PC-9 (cell line): ENCODE measurements at regions not wholly inside any gene's neighbourhood (a gene's known extent, or its start where the extent isn't known, plus 50 kb on each side); places are given as distances from the start of the nearest gene placed in this dataset.

Experiments used
- BruUV-seq: library from RNA; stranded (reverse); fragments of 400-500 nt; replicated peaks from 2 replicates; lab custom pipeline; 2021; lab: Mats Ljungman, UMichigan
- CTCF ChIA-PET: fragments of 300-600 bp; sonication (Branson Sonifier 250); formaldehyde crosslinking; loops from one replicate; lab custom pipeline; 2022; ENCODE audit warnings: antibody characterized with exemption; lab: Charles Lee
- POLR2A ChIA-PET: fragments of 300-600 bp; sonication (Branson Sonifier 250); formaldehyde crosslinking; loops from one replicate; lab custom pipeline; 2022; ENCODE audit warnings: antibody characterized with exemption; ENCODE audit not compliant: unreplicated experiment; lab: Charles Lee
- DNase-seq, 2 experiments: peaks; one replicate each; pipeline versions ENCODE4 v3.0.0 to v3.0.0-alpha.2; 2015 to 2022; ENCODE audit warnings: mixed read lengths in 1 of 2
- H2AFZ ChIP-seq: fragments of 200-600 bp; sonication (generic); 2 replicates; pipeline ENCODE4 v1.8.1; 2017; ENCODE audit warnings: antibody characterized with exemption
- H3F3A ChIP-seq: fragments of 200-600 bp; sonication (generic); 2 replicates; pipeline ENCODE4 v1.8.1; 2017; ENCODE audit warnings: antibody characterized with exemption, mild to moderate bottlenecking, low read depth; ENCODE audit not compliant: insufficient read depth
- H3K27ac ChIP-seq: fragments of 200-600 bp; sonication (generic); 2 replicates; pipeline ENCODE4 v1.6.1; 2016; ENCODE audit warnings: mixed run types
- H3K27me3 ChIP-seq: fragments of 200-600 bp; sonication (generic); 2 replicates; pipeline ENCODE4 v1.6.1; 2016; ENCODE audit warnings: low read depth, mixed run types; ENCODE audit not compliant: insufficient read depth
- H3K36me3 ChIP-seq: fragments of 200-600 bp; sonication (generic); 2 replicates; pipeline ENCODE4 v1.6.1; 2016; ENCODE audit warnings: low read depth, mixed run types
- H3K4me1 ChIP-seq: fragments of 200-600 bp; sonication (generic); replicated peaks from 2 replicates; pipeline ENCODE4 v1.6.1; 2016; ENCODE audit warnings: mixed run types; ENCODE audit not compliant: insufficient read depth
- H3K4me2 ChIP-seq: fragments of 200-600 bp; sonication (generic); 2 replicates; pipeline ENCODE4 v1.6.1; 2017; ENCODE audit warnings: mixed run types
- H3K4me3 ChIP-seq: fragments of 200-600 bp; sonication (generic); 2 replicates; pipeline ENCODE4 v1.6.1; 2016; ENCODE audit warnings: mixed run types
- H3K79me2 ChIP-seq: fragments of 200-600 bp; sonication (generic); 2 replicates; pipeline ENCODE4 v1.6.1; 2017; ENCODE audit warnings: low read depth, mixed run types
- H3K9me2 ChIP-seq: fragments of 200-600 bp; sonication (generic); 2 replicates; pipeline ENCODE4 v1.8.1; 2017; ENCODE audit warnings: mild to moderate bottlenecking; ENCODE audit not compliant: insufficient read depth
- H3K9me3 ChIP-seq: fragments of 200-600 bp; sonication (generic); 2 replicates; pipeline ENCODE4 v1.8.1; 2016; ENCODE audit warnings: low read depth; ENCODE audit not compliant: insufficient read depth
- H4K20me1 ChIP-seq: fragments of 200-600 bp; sonication (generic); 2 replicates; pipeline ENCODE4 v1.8.1; 2017; ENCODE audit not compliant: insufficient read depth
- CTCF ChIP-seq: fragments of 200-600 bp; sonication (generic); conservative IDR thresholded peaks from 2 replicates; pipeline ENCODE4 v1.6.1; 2017; ENCODE audit warnings: mixed run types, antibody characterized with exemption, mild to moderate bottlenecking, moderate library complexity
- EZH2 ChIP-seq: fragments of 200-600 bp; sonication (generic); IDR thresholded peaks from 2 replicates; pipeline ENCODE4 v1.8.0; 2017; ENCODE audit warnings: antibody characterized with exemption, low read depth
- intact Hi-C: fragments of 100-400 bp; cut with micrococcal nuclease; formaldehyde crosslinking; loops from one replicate; pipeline ENCODE4 v1.10.0; 2022; ENCODE audit not compliant: unreplicated experiment

GRCh38 chr5:74480201-74480600, 160.3 kb downstream of the ENC1 start:
- BruUV-seq: no TSS peak
- POLR2A ChIA-PET: no interaction called here

GRCh38 chr5:74478328-74478727, 162.2 kb downstream of the ENC1 start:
- Histone ChIP-seq H3K27me3 (no peaks in the 10 kb centered on the region), H3K79me2 (no peaks in the 10 kb centered on the region), H3K27ac (no peak overlapping the region), H4K20me1 (no peaks in the 10 kb centered on the region), H3F3A (no peaks in the 10 kb centered on the region), H3K4me1 (no peaks in the 10 kb centered on the region), H3K4me2 (no peak overlapping the region), H3K4me3 (no peak overlapping the region), H3K9me2 (no peaks in the 10 kb centered on the region), H2AFZ (no peak overlapping the region), H3K9me3 (no peaks in the 10 kb centered on the region), H3K36me3 (no peaks in the 10 kb centered on the region)
- TF ChIP-seq EZH2 (no peak), CTCF (no peak)
- no peak for DNase-seq
- BruUV-seq: no TSS peak
- ChIA-PET CTCF (no interaction called here), POLR2A (no interaction called here)
- intact Hi-C loops: no loop called here

More at GRCh38 chr5:74480201-74480600, 160.3 kb downstream of the ENC1 start:
- H3K4me2 ChIP-seq: no peak overlapping the region
- no peak overlapping the region for H2AFZ ChIP-seq
- no peaks in the 10 kb centered on the region for H3K36me3 ChIP-seq
- H3K27ac ChIP-seq: no peak overlapping the region
- no peaks in the 10 kb centered on the region for H4K20me1 ChIP-seq
- H3F3A ChIP-seq: no peaks in the 10 kb centered on the region
- intact Hi-C loops: no loop called here
- no peaks in the 10 kb centered on the region for H3K79me2 ChIP-seq
- H3K9me2 ChIP-seq: no peaks in the 10 kb centered on the region
- no peaks in the 10 kb centered on the region for H3K4me1 ChIP-seq
- H3K27me3 ChIP-seq: no peaks in the 10 kb centered on the region
- DNase-seq: no peak
- no peaks in the 10 kb centered on the region for H3K9me3 ChIP-seq
- TF ChIP-seq CTCF: no peak
- H3K4me3 ChIP-seq: no peak overlapping the region
- CTCF ChIA-PET: no interaction called here

- CTCF ChIA-PET: no interaction called here
- Histone ChIP-seq H3K4me2 (no peak overlapping the region), H3K9me3 (no peaks in the 10 kb centered on the region), H3K79me2 (no peaks in the 10 kb centered on the region), H3K36me3 (no peaks in the 10 kb centered on the region), H3K27me3 (no peaks in the 10 kb centered on the region), H2AFZ (no peak overlapping the region), H3F3A (no peaks in the 10 kb centered on the region), H3K27ac (no peak overlapping the region), H4K20me1 (no peaks in the 10 kb centered on the region), H3K4me1 (no peaks in the 10 kb centered on the region), H3K4me3 (no peak overlapping the region), H3K9me2 (no peaks in the 10 kb centered on the region)
- POLR2A ChIA-PET: no interaction called here
- BruUV-seq: no TSS peak
- TF ChIP-seq EZH2: no peak
- no peak for TF ChIP-seq CTCF
- no peak for DNase-seq
- intact Hi-C loops: no loop called here
These were observed 162.8 kb downstream of the ENC1 start for GRCh38 chr5:74477761-74478160.
